ENCODE measurements at regions not wholly inside any gene's neighbourhood (a gene's known extent, or its start where the extent isn't known, plus 50 kb on each side); places are given as distances from the start of the nearest gene placed in this dataset.

DNA sequence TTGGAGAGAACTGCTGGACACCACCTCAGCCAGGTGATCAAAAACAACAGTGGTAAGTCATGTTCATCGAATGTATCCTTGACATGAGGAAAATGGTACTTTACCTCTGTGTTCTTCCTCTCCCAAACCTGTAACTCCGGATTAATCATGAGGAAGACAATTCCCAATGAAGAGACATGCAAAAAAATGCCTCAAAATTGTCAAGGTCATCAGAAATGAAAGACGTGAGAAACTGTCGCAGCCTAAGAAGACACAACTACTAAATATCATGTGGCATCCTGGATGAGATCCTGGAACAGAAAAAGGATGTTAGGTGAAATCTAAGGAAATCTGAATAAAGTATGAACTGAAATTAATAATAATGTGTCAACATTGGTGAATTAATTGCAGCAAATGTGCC, 178.4 kb downstream of the LACC1 start:
- no peak for DNase-seq

DNA sequence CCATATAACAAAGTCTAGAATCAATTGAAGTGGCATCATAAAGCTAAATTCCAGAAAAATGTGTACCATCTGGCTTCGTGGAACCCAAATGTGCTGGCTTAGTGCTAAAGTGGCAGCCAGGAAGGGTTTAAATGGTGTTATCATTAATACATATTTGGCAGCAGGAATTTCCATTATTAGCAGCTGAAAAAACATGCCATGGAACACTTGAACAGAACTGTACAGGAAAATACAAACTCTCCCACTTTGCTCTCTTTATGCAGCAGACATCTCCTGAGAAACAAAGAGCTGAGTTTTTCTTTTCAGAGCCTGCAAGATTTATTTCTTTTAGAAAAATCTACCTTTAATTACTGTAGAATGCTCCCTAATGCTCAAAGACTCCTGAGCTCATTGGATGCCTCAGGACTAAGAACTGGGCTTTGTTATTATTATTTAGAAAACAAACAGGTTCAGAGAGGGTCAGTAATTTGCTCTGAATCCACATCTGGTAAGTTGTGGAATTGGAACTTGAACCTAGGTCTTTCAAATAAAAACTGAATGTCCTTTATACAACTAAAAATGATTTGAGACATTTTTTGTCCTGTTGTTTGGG, 179.0 kb downstream of the LACC1 start:
- no peak for DNase-seq

DNA sequence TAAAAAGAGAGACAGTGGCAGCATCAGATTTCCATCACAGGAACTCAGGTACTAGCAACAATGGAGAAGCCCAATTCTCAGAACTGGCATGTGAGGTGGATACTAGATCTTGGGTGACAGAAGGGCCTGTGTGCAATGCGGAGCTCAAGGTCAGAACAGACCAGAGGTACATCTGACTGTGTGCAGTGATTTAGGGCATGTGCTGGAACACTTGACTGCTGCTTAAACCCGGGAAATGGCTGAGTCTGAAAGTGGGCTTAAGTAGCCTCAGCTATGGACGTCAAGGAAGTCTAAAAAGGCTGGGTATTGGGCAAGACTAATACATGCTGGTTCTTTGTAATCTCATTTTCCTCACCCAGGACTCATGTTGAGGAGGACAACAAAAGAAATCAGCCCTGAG, 182.2 kb downstream of the LACC1 start:
- no peak for DNase-seq

DNA sequence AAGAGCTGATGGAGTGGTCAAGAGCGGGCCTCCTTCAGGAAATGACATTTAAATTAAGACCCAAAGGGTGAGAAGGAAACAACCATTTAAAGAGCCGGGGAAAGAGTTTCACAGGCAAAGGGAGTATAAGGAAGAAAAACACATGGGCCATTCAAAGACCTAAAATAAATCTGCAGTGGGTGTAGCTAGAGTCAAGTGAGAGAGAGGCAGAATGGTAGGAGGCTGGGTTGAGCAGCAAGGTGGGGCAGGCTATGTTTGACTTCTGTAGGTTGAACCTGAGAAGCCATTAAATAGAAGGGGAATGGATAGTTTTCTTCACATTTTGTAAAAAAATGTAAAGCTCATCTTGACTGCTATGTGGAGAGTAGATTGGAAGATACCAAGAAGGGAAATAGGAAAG, 183.8 kb downstream of the LACC1 start:
- DNase-seq = no peak

DNA sequence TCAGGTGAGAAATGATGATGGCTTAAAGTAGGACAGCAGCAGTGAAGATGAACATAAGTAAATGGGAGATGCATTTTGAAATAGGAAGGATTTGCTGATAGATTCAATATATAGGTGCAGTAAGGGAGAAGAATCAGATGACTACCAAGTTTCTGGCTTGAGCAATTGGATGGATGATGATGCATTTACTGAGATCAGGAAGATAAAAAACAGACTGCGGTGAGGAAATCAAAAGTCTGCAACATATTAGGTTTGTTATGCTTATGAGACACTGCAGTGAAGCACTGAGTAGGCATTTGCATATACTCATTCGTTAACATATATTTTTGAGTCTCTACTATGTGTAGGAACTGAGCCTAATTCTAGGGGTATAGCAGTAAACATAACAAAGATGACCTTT, 184.2 kb downstream of the LACC1 start:
- DNase-seq = no peak

DNA sequence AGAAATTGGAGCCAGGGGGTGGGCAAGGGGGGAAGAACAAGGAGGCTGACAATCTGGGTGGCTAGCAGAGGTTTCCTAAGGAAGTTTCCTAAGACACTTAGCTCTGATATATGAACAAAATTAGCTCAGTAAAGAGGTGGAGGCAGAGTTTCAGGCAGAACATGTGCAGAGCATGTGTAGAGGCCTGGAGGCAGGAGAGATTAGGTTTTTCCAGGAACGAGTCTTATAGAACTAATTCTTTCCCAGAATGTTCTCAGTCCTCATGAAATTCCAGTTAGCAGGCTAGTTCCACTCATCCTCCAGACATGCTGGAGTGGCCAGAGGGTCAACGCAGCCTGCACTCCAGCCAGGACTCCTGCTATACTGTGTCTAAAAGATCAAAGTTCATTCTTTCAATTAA, 184.7 kb downstream of the LACC1 start:
- DNase-seq = no peak

DNA sequence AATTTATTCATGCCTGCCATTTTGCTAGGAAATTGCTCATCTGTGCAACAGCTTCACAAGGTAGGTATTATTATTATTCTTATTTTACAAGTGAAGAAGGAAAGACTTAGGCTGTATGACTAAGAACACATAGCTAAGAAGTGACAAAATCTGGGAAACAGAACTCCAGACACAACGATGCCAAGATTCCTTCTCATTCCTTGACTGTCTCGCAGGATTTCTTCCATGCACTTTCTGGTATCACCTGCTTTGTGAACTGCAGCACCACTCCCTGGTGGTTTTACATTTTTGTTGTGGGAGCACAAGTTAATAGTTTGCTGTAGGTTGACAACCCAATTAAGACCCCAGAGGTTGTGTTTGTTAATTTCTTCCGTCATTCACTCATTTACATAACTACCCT, 188.5 kb downstream of the LACC1 start:
- no peak for DNase-seq

DNA sequence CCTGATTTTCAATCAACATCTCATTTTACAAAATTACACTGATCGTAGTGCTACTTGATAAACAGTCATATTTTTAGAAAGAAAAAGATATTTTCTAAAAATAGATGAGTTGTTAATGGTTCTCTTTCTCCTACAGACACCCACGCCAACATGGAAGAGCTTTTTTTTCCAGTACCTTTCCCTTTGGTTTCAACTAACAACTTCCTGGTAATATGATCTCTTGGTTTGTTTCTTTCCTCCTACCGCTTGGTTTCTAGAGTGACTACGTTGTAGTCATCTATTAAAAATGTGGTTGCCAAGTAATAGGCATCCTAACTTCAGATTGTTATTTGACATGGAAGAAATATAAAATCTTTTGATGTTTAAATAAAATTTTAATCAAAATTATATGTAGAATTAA, 189.0 kb downstream of the LACC1 start:
- DNase-seq = no peak

DNA sequence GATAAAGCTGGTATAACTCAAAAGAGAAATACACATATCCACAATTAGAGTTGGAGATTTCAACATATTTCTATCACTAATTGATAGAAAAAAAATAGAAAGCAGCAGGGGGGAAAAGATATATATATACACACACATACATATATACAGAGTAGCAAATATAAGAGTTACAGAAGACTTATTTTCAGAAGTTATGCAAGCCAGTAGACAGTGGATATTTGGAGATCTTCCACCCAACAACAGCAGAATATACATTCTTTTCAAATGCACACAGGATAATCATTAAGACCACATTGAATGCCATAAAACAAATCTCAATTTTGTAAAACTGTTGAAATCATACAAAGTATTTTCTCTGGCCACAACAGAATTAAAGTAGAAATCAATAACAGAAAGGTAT, 192.8 kb downstream of the LACC1 start:
- DNase-seq = no peak

DNA sequence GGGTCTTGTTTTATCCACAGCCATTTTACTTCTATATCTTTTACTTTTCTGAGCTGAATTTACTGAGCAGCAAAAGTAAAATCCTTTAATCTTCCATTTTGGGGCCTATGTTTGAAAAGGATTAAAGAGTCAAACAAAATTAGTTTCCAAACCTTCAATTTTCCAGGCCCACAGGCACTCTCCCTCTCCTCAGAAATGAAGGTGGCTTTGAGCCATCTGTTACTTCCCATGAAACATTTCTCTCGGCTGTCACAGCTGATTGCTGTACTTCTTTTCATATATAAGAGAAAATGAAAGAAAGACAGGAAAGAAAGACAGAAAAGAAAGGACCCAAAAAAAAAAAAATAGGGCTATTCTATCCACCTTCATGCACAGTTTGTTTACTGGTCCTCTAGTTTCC, 194.9 kb downstream of the LACC1 start:
- no peak for DNase-seq

DNA sequence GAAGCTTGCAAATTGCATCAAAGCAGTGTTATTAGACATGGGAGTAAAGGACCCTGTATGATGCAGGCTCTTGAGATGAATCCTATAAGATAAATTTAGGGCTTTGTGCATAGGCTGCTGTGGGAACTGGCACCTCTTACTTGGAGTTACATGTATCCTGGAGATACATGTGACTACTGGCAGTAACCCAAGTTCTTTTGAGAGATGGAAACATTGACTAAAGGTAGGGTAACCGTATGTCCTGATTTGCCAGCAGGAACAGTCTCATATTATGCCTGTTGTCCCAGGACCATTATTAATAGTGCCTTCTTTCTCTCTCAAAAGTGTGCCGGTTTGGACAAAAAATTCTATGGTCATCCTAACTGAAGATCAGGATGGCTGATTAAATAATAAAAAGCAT, 195.4 kb downstream of the LACC1 start:
- DNase-seq = no peak

DNA sequence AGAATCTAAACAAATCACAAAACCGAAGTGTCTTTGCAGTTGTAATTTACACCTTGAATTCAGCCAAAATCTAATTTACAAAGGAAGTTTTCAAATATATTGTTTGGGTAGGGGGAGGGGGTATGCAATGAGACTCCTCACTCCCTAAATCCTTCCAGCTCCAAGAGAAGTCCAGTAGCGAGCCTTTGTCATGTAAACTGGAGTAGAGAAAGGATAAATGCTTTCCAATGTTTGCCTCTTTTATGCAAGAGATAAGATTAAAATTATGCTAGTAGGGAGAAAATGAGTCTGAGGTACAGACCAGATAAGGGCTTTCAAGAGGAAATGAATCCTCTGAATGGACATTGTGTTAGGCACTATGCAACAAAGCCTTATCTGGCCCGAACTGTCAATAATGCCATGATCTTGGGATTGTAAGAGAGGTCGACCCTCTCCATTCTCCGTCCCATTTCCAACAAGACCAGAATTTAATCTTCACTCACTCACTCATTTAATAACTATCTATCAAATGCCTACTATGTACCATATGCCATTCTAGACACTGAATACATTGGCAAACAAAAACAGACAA, 199.2 kb downstream of the LACC1 start:
- DNase-seq = no peak

DNA sequence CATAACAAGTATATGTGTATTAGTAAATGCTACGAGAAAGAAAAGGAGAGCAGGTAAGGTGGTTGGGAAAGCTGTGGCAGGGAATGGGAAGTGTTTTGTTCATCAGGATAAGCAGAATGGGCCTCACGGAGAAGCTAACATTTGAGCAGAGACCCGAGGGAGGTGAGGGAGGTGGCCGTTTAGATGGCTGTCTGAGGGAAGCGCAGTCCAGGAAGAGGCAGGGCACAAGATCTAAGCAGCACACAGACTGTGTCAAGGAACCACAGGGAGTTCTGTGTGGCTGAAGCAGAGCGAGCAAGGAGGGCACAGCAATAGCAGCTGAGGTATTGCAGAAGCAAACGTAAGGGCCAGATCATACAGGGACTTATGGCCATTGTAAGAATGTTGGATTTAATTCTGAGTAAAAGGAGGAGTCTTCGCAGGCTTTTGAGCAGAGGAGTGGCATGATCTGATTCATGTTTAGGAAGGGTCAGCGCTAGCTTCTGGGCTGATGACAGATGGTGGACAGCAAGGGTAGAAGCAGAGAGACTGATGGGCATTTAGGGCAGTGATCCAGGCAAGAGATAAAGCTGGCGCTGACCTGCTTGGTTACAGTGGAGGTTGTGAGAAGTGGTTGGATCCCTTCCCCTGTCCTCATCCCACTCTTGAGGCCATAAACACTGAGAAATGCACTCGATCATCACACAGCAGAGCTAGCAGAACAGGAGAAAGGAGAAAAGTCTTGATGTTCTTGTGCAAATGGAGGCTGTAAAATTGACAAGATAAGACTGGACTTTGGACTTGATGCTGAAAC, 199.9 kb downstream of the LACC1 start:
- DNase-seq = no peak

DNA sequence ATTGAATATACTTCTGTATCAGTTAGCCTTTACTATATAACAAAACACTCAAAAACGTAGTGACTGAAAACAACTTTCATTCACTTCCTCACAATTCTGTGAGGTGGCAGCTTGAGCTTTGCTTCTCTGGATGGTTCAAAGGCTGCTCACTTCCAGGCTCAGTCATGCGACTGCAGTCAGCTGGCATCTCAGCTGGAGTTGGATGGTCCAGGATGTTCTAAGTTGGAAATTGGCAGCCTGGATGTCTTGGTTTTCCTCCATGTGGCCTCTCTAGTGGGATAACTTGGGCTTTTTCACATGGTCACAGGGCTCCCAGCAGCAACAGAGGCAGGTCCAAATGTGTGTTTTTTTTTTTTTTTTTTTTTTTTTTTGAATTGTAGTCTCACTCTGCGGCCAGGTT, 204.4 kb downstream of the LACC1 start:
- no peak for DNase-seq

DNA sequence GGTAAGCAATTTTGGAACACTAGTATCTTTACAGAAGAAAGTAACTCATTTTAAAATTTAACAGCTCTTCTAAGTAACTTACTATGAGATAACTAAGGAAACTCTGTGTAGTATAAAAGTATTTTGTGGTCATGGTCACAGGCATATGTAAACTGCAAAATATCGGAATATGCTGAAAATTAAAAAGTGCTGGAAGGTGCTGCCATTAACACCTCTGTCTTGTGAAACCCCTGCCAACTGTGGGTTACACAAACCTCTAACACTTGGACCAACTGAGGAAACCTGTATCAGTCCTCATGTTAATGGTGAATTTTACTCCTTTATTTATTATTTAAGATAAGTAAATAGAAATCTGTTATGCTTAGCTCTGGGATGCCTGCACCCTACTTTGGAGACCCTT, 206.7 kb downstream of the LACC1 start:
- no peak for DNase-seq

DNA sequence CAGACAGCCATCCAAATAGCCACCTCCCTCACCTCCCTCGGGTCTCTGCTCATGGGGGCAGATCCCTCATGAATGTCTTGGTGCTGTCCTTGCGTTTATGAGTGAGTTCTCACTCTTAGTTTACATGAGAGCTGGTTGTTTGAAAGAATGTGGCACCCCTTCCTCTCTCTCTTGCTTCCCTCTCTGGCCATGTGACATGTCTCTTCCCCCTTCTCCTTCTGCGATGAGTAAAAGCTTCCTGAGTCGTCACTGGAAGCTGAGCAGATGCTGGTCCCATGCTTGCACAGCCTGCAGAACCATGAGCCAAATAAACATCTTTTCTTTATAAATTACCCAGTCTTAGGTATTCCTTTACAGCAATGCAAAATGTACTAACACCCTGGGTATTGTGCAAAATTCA, 208.7 kb downstream of the LACC1 start:
- DNase-seq = no peak

DNA sequence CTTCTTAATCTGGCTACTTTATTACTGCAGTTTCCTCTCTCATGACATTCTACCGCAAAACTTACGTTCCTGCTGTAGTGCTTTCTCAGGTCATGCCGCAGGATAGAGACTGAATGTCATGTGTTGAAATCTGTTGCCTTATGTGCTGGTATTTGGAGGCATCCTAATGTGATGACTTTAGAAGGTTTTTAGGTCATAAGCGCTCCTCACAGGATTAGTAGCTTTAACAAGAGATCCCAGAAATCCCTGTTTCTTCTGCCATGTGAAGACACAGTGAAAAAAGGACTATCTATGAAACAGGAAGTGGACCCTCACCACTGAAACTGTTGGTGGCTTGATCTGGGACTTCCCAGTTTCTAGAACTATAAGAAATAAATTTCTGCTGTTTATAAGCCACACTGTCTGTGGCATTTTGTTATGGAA, 209.3 kb downstream of the LACC1 start:
- no peak for DNase-seq

DNA sequence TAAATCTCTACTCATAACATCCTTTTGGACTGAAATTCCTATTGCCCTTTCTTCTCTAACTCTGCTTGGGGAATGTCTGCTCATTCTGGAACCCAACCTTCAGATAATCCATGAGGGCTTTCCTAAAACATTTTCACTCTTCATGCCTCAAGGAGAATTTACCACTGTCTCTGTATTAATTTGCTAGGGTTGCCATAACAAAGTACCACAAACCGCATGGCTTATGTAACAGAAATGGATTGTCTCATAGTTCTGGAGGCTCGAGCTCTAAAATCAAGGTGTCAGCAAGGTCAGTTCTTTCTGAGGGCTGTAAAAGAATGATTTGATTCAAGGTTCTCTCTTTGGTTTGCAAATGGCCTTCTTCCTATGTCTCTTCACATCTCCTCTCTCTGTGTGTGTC, 209.7 kb downstream of the LACC1 start:
- no peak for DNase-seq

DNA sequence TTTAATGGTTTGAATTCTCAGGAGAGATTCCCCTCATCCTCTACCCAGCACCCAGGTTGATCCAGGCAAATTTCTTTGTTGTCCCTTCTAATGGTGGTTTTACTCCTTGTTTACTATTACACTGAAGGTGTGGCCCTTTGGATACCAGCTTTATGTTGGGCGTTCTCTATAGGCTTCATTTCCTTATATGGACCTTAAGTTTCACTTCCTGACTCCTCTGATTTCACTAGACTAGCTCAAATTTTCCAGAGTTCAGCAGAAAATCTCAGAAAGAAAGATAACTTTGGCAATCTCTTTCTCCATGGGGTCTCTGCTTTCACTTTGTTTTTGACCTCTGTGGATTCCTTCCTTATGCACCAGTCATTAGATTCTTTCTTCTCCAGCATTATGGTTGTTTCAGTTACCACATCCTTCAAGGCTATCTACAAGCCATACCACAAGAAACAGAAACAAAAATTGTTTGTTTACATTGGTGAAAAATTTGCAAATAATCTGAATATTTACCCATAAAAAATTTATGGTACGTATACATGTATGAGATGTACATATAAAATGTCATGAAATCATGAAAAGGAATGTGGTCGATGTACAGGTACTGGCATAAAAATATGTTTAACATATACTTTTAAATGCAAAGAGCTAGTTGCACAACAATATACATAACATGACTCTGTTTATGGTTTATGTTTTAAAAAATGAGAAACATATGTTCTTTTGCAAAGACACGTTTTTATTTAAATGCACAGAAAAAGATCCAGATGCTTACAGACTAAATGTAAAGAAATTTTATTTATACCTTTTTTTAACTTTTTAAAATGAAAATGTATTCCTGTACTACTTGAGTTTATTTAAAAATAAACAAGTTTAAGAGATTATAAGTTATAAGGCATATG, 212.6 kb downstream of the LACC1 start:
- no peak for DNase-seq

DNA sequence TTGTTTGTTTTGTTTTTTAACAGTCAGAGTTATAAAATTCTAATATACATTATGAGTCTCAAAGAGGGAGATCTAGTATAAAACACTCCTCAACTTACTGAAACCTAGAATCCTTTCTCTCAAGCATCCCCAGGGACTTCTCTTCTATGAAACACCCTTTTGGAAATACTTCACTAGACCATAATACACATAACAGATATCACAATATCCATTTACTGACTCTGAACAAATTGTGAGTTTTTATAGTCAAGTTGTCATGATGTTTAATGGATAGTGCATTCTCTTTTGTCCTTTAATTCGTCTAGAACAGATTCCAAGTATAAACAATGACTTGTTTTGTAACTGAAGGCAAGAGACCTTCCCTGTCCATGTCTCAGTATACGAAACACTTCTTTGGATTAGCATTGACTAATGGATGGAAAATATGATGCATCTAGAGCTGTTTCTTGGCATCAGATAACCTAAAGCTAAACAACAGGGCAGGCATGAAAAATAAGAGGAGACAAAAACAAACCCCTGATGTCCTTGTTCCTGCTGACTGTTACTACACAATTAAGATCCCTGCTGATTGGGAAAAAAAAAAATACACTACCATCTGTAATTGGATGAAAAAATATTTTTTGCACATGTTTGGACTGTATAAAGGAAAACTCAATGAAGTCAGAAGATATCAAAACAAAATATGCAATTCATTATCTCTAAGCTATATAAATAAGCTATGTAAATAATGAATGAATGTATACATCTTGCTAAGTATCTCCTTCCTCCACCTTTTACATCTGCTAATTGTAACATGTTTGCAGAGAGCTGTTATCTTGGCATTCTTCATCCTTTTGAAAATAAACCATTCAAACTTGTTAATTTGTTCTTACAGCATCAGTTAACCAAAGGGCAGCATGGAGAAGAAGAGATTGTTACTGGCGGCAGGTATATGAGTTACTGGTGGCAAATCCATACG, 214.2 kb downstream of the LACC1 start:
- no peak for DNase-seq

DNA sequence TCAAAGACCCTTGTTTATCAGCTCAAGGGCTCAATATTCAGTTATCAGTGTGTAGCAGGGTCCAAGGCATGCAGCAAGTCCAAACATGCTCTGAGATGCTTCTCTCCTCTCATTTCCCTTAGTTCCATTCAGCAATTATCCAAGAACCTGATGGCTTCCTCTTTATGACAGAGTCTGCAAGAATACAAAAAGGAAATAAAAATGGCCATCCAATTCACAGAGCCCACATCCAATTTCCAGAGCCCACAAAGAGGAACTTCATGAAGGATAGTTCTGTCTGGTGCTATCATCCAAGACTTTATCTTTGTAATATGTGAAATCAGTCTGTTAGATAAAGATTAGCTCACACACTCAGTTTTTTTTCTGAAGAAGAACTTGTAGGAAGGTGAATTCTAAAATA, 217.2 kb downstream of the LACC1 start:
- DNase-seq = no peak

DNA sequence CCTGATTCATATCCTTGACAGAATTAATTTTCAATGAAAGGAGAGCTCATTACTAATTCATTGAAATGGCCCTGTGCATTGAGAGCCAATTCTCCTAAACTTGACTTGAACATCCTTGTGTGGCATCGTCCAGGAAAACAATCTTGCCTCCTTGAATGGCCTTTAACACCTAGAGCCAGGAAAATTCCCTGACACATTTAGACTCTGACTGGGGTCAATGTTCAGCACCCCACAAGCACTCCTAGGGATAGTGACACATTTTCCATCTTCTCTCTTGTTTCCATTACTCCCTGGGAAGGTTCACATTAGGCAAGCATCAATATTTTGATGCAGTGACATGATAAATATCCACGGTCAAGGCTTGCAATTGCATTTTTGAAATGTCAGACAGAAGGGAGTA, 218.9 kb downstream of the LACC1 start:
- no peak for DNase-seq
